Astrocyte (in vitro differentiated cells and primary cell): ENCODE measurements at regions not wholly inside any gene's neighbourhood (a gene's known extent, or its start where the extent isn't known, plus 50 kb on each side); places are given as distances from the start of the nearest gene placed in this dataset.

ENCODE experiments used
- EZH2 ChIP-seq: IDR thresholded peaks from 2 replicates; pipeline ENCODE4 v1.6.1; 2012; ENCODE audit warnings: mild to moderate bottlenecking, low read length, inconsistent platforms; ENCODE audit not compliant: insufficient read depth
- TF ChIP-seq, protein P1 (sequence below): IDR thresholded peaks from 2 replicates; pipeline ENCODE4 v1.5.1; 2011; ENCODE audit warnings: low read depth, mild to moderate bottlenecking, inconsistent platforms, low read length, moderate library complexity; ENCODE audit not compliant: insufficient read depth

GRCh38 chr3:8387571-8387970 is 114.1 kb upstream of the LMCD1 start:
- TF ChIP-seq EZH2 = no peak
- TF ChIP-seq, protein P1, sequence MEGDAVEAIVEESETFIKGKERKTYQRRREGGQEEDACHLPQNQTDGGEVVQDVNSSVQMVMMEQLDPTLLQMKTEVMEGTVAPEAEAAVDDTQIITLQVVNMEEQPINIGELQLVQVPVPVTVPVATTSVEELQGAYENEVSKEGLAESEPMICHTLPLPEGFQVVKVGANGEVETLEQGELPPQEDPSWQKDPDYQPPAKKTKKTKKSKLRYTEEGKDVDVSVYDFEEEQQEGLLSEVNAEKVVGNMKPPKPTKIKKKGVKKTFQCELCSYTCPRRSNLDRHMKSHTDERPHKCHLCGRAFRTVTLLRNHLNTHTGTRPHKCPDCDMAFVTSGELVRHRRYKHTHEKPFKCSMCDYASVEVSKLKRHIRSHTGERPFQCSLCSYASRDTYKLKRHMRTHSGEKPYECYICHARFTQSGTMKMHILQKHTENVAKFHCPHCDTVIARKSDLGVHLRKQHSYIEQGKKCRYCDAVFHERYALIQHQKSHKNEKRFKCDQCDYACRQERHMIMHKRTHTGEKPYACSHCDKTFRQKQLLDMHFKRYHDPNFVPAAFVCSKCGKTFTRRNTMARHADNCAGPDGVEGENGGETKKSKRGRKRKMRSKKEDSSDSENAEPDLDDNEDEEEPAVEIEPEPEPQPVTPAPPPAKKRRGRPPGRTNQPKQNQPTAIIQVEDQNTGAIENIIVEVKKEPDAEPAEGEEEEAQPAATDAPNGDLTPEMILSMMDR = no peak
